Colonic mucosa (tissue), 4 donors: ENCODE measurements at regions not wholly inside any gene's neighbourhood (a gene's known extent, or its start where the extent isn't known, plus 50 kb on each side); places are given as distances from the start of the nearest gene placed in this dataset.

ENCODE experiments used
- DNase-seq: peaks from one replicate; pipeline ENCODE4 v3.0.0-alpha.2; 2020
- H3K27ac ChIP-seq: fragments of 200-600 bp; one replicate; pipeline ENCODE4 v1.8.0; 2021
- H3K27me3 ChIP-seq: fragments of 200-600 bp; one replicate; pipeline ENCODE4 v1.8.0; 2021
- H3K36me3 ChIP-seq: fragments of 200-600 bp; one replicate; pipeline ENCODE4 v1.8.0; 2021
- H3K4me1 ChIP-seq: fragments of 200-600 bp; one replicate; pipeline ENCODE4 v1.8.0; 2021; ENCODE audit warnings: mild to moderate bottlenecking
- H3K4me3 ChIP-seq: fragments of 200-600 bp; one replicate; pipeline ENCODE4 v1.8.0; 2021
- H3K9ac ChIP-seq, 2 donors: one replicate each; pipeline ENCODE4 v1.7.0; 2013; ENCODE audit warnings: control low read depth in 2 of 2, low read depth in 2 of 2, low read length in 2 of 2
- H3K9me3 ChIP-seq: fragments of 200-600 bp; one replicate; pipeline ENCODE4 v1.8.0; 2021
- intact Hi-C: fragments of 100-400 bp; cut with DNase I; formaldehyde crosslinking; loops from one replicate; pipeline ENCODE4 v1.14.1; 2022
- TF ChIP-seq, protein P1 (sequence below): fragments of 200-600 bp; IDR thresholded peaks from one replicate; pipeline ENCODE4 v1.8.0; 2022; ENCODE audit warnings: antibody characterized with exemption, mild to moderate bottlenecking
- donor health status: healthy.
- donor health status: DM: no; HTN: no; CAD: no.
- donor health status: DM: no; HTN: no; CAD: no.

DNA sequence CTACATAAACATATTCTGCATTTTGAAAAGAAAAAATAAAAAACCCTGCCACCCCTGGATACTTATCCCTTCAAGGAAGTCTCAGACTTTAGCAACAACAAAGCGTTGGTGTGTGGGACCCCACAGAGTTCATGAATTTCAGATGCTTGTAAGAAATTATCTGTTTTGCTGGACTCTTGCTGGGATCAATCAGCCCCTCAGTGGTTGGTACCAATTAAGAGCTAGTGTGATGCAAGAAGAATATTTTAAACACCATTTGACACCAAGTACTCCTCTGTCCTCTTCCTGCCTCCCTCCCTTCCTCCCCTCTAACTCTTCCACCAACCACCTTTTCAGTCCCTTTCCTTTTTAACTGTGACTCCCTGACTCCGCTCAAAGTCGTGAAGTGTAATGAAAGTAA is 51.5 kb downstream of the SST start:
- intact Hi-C loops = loop anchor here (5.0 kb wide), 1 partner anchor 59 kb away; no protein-coding TSS in a partner anchor
- Histone ChIP-seq H3K4me1 (no peaks in the 10 kb centered on the region), H3K27me3 (no peaks in the 10 kb centered on the region), H3K27ac (no peak overlapping the region), H3K4me3 (no peak overlapping the region), H3K9me3 (no peaks in the 10 kb centered on the region), H3K9ac (no peak overlapping the region), H3K36me3 (no peaks in the 10 kb centered on the region)
- no peak for DNase-seq
- TF ChIP-seq, protein P1, sequence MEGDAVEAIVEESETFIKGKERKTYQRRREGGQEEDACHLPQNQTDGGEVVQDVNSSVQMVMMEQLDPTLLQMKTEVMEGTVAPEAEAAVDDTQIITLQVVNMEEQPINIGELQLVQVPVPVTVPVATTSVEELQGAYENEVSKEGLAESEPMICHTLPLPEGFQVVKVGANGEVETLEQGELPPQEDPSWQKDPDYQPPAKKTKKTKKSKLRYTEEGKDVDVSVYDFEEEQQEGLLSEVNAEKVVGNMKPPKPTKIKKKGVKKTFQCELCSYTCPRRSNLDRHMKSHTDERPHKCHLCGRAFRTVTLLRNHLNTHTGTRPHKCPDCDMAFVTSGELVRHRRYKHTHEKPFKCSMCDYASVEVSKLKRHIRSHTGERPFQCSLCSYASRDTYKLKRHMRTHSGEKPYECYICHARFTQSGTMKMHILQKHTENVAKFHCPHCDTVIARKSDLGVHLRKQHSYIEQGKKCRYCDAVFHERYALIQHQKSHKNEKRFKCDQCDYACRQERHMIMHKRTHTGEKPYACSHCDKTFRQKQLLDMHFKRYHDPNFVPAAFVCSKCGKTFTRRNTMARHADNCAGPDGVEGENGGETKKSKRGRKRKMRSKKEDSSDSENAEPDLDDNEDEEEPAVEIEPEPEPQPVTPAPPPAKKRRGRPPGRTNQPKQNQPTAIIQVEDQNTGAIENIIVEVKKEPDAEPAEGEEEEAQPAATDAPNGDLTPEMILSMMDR = no peak

DNA sequence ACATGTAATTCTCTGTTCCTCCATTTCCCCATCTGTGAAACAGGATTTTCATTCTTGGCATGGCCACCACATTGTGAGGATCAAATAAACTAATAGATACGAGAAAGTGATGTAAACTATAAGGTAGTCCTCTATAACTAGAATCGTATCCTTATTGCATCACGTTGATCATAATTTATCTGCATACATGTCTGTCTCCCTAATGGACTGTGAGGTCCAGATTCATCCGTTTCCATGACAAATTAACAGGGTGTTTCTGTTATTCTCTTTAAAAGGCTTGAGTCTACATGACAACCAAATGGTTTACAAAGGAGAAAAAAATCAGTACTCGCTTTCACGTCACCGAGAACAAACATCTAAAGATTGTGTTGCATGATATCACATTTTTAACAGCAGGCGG is 53.0 kb downstream of the SST start:
- no peak for DNase-seq
- no peak overlapping the region for H3K9ac ChIP-seq
- intact Hi-C loops = loop anchor here (5.0 kb wide), 1 partner anchor 60 kb away; no protein-coding TSS in a partner anchor
- H3K9me3 ChIP-seq = no peaks in the 10 kb centered on the region
- H3K4me3 ChIP-seq = no peak overlapping the region
- no peak overlapping the region for H3K27ac ChIP-seq
- no peaks in the 10 kb centered on the region for H3K4me1 ChIP-seq
- no peaks in the 10 kb centered on the region for H3K27me3 ChIP-seq
- TF ChIP-seq, protein P1 = no peak
- H3K36me3 ChIP-seq = no peaks in the 10 kb centered on the region

DNA sequence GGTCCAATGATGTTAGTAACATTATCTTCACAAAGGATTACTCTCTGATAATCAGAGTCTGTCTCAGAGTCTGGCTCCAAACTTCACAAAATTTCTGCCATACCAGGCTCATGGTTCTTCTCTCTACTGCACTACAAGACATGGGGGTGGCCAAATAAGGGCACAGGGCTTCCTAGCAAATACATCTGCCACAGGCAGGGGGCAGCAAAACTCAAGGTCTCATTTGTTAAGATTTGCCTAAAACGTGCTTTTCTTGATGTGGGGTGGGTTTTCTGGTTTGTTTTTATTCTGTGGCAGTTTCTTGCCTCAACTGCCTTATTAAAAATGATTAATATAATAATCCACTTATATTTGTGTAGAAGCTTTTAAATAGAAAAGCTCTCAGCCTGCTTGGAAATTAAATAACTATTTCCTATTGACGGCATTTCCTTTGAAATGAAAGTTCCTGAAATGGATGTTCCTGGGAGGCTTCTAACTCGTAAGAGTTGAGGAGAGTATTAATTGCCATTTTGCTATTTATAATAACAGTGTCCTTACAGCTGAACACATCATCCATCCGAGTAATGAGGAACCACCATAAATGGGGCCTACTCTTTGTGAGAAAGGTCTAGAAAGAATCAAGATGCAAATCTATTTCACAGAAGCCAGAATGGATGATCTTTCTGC is 53.8 kb downstream of the SST start:
- Histone ChIP-seq H3K27ac (no peak overlapping the region), H3K9ac (no peak overlapping the region), H3K9me3 (no peaks in the 10 kb centered on the region), H3K4me3 (no peak overlapping the region), H3K27me3 (no peaks in the 10 kb centered on the region), H3K36me3 (no peaks in the 10 kb centered on the region), H3K4me1 (no peaks in the 10 kb centered on the region)
- TF ChIP-seq, protein P1 = peak; percentile 56
- intact Hi-C loops = loop anchor here (5.0 kb wide), 1 partner anchor 61 kb away; no protein-coding TSS in a partner anchor
- DNase-seq = peak; percentile 41

DNA sequence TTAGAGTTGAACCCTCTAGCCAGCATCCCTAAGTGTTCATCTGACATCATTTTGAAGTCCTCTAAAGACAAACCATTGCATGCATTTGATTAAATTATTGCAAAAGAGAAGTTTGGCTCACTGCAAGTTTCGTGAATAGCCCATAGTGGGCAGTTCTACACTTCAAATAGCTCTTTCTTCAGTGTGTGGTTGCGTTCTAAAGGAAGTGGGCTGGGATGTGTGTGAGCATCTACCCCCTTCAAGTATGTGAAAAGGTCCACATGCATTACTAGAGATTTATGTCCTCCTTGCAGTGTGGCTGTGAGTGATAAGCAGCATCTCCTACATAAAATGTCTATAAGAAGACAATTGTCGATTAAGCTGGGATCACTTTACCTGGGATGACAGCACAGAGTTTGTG is 54.6 kb downstream of the SST start:
- Histone ChIP-seq H3K4me1 (no peaks in the 10 kb centered on the region), H3K27me3 (no peaks in the 10 kb centered on the region), H3K36me3 (no peaks in the 10 kb centered on the region), H3K4me3 (no peak overlapping the region), H3K9ac (no peak overlapping the region), H3K9me3 (no peaks in the 10 kb centered on the region), H3K27ac (no peak overlapping the region)
- intact Hi-C loops = loop anchor here (5.0 kb wide), 1 partner anchor 62 kb away; no protein-coding TSS in a partner anchor
- TF ChIP-seq, protein P1 = no peak
- no peak for DNase-seq

DNA sequence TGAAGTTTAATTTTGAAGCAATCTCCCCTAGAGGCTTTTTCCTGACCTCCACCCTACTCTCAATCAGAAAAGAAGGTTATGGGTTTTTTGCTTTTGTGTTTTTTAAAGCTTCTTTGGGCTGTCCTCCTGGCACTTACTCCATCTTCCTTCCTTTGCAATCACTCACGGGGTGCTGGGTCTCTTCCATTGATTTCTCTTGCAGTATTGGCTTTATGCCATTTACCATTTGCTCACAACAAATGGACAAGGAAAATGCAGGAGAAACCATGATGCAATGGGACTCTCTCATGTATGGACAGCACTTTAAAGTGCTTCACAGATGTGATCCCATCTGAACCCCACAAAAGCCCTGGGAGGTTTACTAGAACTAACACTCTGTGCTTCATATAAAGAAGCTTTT is 57.5 kb downstream of the SST start:
- Histone ChIP-seq H3K36me3 (no peaks in the 10 kb centered on the region), H3K4me1 (no peaks in the 10 kb centered on the region), H3K9ac (no peak overlapping the region), H3K4me3 (no peak overlapping the region), H3K27ac (no peak overlapping the region), H3K9me3 (no peaks in the 10 kb centered on the region), H3K27me3 (no peaks in the 10 kb centered on the region)
- TF ChIP-seq, protein P1 = no peak
- intact Hi-C loops = no loop called here
- DNase-seq = no peak
